H1 (cell line): ENCODE measurements at regions not wholly inside any gene's neighbourhood (a gene's known extent, or its start where the extent isn't known, plus 50 kb on each side); places are given as distances from the start of the nearest gene placed in this dataset.

Source experiments
- ASH2L ChIP-seq: fragments of 200-600, 300-600 bp; sonication (generic); IDR thresholded peaks from one replicate; pipeline ENCODE4 v1.7.1; 2017; ENCODE audit warnings: low read length
- CHD2 ChIP-seq: IDR thresholded peaks from 2 replicates; pipeline ENCODE4 v1.6.1; 2012; ENCODE audit warnings: low read length, improper control_type of control experiment
- GABPA ChIP-seq: IDR thresholded peaks from 2 replicates; pipeline ENCODE4 v1.6.1; 2011; ENCODE audit warnings: mild to moderate bottlenecking, low read length, moderate library complexity, borderline replicate concordance; ENCODE audit not compliant: insufficient read depth
- HDAC2 ChIP-seq, 2 experiments: fragments of 300-600 bp in 1 of 2; sonication (generic) in 1 of 2; IDR thresholded peaks; 2 replicates each; pipeline ENCODE4 v1.6.1; 2011 to 2012; ENCODE audit warnings: low read depth in 2 of 2, low read length in 2 of 2, mild to moderate bottlenecking in 2 of 2, moderate library complexity in 2 of 2, borderline replicate concordance in 1 of 2, inconsistent platforms in 1 of 2
- KDM1A ChIP-seq: fragments of 200-600, 300-600 bp; sonication (generic); IDR thresholded peaks from 2 replicates; pipeline ENCODE4 v1.7.1; 2016; ENCODE audit warnings: mild to moderate bottlenecking, low read length, borderline replicate concordance
- MAFK ChIP-seq: IDR thresholded peaks from 2 replicates; pipeline ENCODE4 v1.6.1; 2012; ENCODE audit warnings: low read depth, mild to moderate bottlenecking, improper control_type of control experiment, low read length
- POLR2A ChIP-seq, 2 experiments: IDR thresholded peaks; 1 replicate in 1 of 2; 2 replicates in 1 of 2; pipeline ENCODE4 v1.6.1; 2011; ENCODE audit warnings: low read depth in 2 of 2, low read length in 2 of 2, mild to moderate bottlenecking in 2 of 2; ENCODE audit errors: control extremely low read depth in 1 of 2
- SIRT6 ChIP-seq: IDR thresholded peaks from one replicate; pipeline ENCODE4 v1.7.1; 2012; ENCODE audit warnings: low read length, inconsistent platforms
- TAF1 ChIP-seq: IDR thresholded peaks from 2 replicates; pipeline ENCODE4 v1.6.1; 2011; ENCODE audit warnings: mild to moderate bottlenecking, low read depth, low read length
- TEAD4 ChIP-seq: IDR thresholded peaks from 2 replicates; pipeline ENCODE4 v1.6.1; 2012; ENCODE audit warnings: low read depth, low read length, inconsistent platforms, mixed read lengths
- TF ChIP-seq, protein P1 (sequence below): IDR thresholded peaks from 2 replicates; pipeline ENCODE4 v1.6.1; 2011; ENCODE audit warnings: low read length, improper control_type of control experiment

DNA sequence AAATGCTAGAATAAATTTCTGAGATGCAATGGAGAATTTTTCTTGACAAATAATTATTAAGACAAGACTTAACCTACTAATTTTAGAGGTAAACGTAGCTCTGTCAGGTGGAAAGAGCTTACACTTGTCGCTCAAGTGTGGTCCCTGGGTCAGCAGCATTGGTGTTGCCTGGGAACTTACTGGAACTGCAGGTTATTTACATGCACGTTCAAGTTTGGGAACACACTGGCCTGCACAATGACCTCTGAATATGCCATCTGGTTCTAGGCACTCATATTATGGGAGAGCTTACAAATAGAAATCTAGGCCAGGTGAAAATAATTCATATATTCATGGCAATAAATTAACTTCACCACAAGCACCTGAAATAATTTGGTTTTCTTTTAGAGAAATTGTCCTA lies 88.5 kb upstream of the BCL9 start:
- TF ChIP-seq ASH2L = no peak
- no peak for TF ChIP-seq TAF1
- no peak for TF ChIP-seq CHD2
- no peak for TF ChIP-seq POLR2A (IDR thresholded peaks at IDR 0.05; ENCODE audit: control extremely low read depth in 1 of 2, low read depth in 2 of 2, low read length in 2 of 2)
- TF ChIP-seq, protein P1, sequence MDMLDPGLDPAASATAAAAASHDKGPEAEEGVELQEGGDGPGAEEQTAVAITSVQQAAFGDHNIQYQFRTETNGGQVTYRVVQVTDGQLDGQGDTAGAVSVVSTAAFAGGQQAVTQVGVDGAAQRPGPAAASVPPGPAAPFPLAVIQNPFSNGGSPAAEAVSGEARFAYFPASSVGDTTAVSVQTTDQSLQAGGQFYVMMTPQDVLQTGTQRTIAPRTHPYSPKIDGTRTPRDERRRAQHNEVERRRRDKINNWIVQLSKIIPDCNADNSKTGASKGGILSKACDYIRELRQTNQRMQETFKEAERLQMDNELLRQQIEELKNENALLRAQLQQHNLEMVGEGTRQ = no peak
- no peak for TF ChIP-seq SIRT6
- TF ChIP-seq HDAC2 (IDR thresholded peaks at IDR 0.05; ENCODE audit: borderline replicate concordance in 1 of 2, low read depth in 2 of 2, low read length in 2 of 2) = no peak
- no peak for TF ChIP-seq KDM1A
- no peak for TF ChIP-seq GABPA
- TF ChIP-seq MAFK = no peak
- TF ChIP-seq TEAD4 = no peak
